ENCODE measurements at regions not wholly inside any gene's neighbourhood (a gene's known extent, or its start where the extent isn't known, plus 50 kb on each side); places are given as distances from the start of the nearest gene placed in this dataset.

- no peak for TF ChIP-seq ZBTB11 (CRISPR knock-in tag; IDR thresholded peaks at IDR 0.05)
- TF ChIP-seq SMAD1 (IDR thresholded peaks at IDR 0.05; ENCODE audit: low read depth, partially characterized antibody) = no peak
- TF ChIP-seq CTCF (IDR thresholded peaks at IDR 0.05 in 2 of 3, conservative IDR thresholded peaks at IDR 0.05 in 1 of 3; ENCODE audit: control insufficient read depth in 2 of 3, extremely low read depth in 1 of 3, insufficient read depth in 1 of 3, low read depth in 3 of 3, low read length in 3 of 3) = peak; percentile 33 to 56 (median 44)
- no peak for TF ChIP-seq CHD1 (IDR thresholded peaks at IDR 0.05; ENCODE audit: low read depth, low read length)
- TF ChIP-seq POLR2AphosphoS2 (IDR thresholded peaks at IDR 0.05; ENCODE audit: low read depth, low read length) = no peak
- TF ChIP-seq SMC3 (IDR thresholded peaks at IDR 0.05; ENCODE audit: borderline replicate concordance, low read length) = peak; percentile 58; the same call in 1 of the 2 replicates
- TF ChIP-seq ZNF687 (IDR thresholded peaks at IDR 0.05) = no peak
- no peak for TF ChIP-seq CEBPB (IDR thresholded peaks at IDR 0.05; ENCODE audit: borderline replicate concordance in 1 of 2, low read depth in 2 of 2, low read length in 2 of 2)
- TF ChIP-seq SIN3A (IDR thresholded peaks at IDR 0.05; ENCODE audit: low read depth, low read length) = no peak
- no peak for TF ChIP-seq ZSCAN29 (IDR thresholded peaks at IDR 0.05)
- no peak for TF ChIP-seq BCL11A (IDR thresholded peaks at IDR 0.05; ENCODE audit: low read depth, low read length)
- no peak for TF ChIP-seq FOS (IDR thresholded peaks at IDR 0.05; ENCODE audit: borderline replicate concordance, extremely low read depth, insufficient read length)
- no peak for TF ChIP-seq ZBED1 (IDR thresholded peaks at IDR 0.05; ENCODE audit: borderline replicate concordance)
- TF ChIP-seq EP300 (IDR thresholded peaks at IDR 0.05; ENCODE audit: borderline replicate concordance in 1 of 2, control insufficient read depth in 1 of 2, low read depth in 2 of 2, low read length in 2 of 2) = no peak
- no peak for TF ChIP-seq NFYB (IDR thresholded peaks at IDR 0.05; ENCODE audit: insufficient read depth, low read depth, low read length)
- no peak for TF ChIP-seq NBN (IDR thresholded peaks at IDR 0.05)
These were observed 158.8 kb upstream of the SLC39A10 start (continued) for GRCh38 chr2:195498176-195498575.

Data from GM12878 (cell line).